Osteocyte (in vitro differentiated cells): ENCODE measurements at regions not wholly inside any gene's neighbourhood (a gene's known extent, or its start where the extent isn't known, plus 50 kb on each side); places are given as distances from the start of the nearest gene placed in this dataset.
"Not testable (repeated sequence)": the region's sequence is repeated elsewhere in the genome, so short reads cannot be mapped to it uniquely, and the experiment has no call there.

ENCODE experiments used
- DNase-seq: peaks from one replicate; pipeline ENCODE4 v3.0.0; 2021; ENCODE audit warnings: mixed read lengths; ENCODE audit not compliant: unreplicated experiment; ENCODE audit errors: extremely low spot score
- H3K27ac Mint-ChIP-seq: one replicate; pipeline ENCODE4 v1.8.0; 2021; ENCODE audit warnings: mild to moderate bottlenecking, mixed read lengths; ENCODE audit not compliant: unreplicated experiment
- H3K27me3 Mint-ChIP-seq: one replicate; pipeline ENCODE4 v1.8.0; 2021; ENCODE audit warnings: mixed read lengths; ENCODE audit not compliant: unreplicated experiment
- H3K36me3 Mint-ChIP-seq: one replicate; pipeline ENCODE4 v1.8.0; 2021; ENCODE audit warnings: mixed read lengths; ENCODE audit not compliant: unreplicated experiment
- H3K4me1 Mint-ChIP-seq: one replicate; pipeline ENCODE4 v1.8.0; 2021; ENCODE audit warnings: mixed read lengths; ENCODE audit not compliant: unreplicated experiment
- H3K4me3 Mint-ChIP-seq: one replicate; pipeline ENCODE4 v1.8.0; 2021; ENCODE audit warnings: mild to moderate bottlenecking, moderate library complexity, mixed read lengths; ENCODE audit not compliant: unreplicated experiment
- H3K9me3 Mint-ChIP-seq: one replicate; pipeline ENCODE4 v1.8.0; 2021; ENCODE audit warnings: mixed read lengths; ENCODE audit not compliant: unreplicated experiment
- CTCF ChIP-seq: fragments of 200-600 bp; sonication (generic); IDR thresholded peaks from 2 replicates; pipeline ENCODE4 v1.5.0; 2021; ENCODE audit warnings: antibody characterized with exemption, mild to moderate bottlenecking, moderate library complexity

- peaks cover 27% of the 10 kb centered on the region for H3K4me1 Mint-ChIP-seq
- no peaks in the 10 kb centered on the region for H3K36me3 Mint-ChIP-seq
These were observed 102.3 kb downstream of the NPIPB11 start for GRCh38 chr16:29304251-29304650.

GRCh38 chr16:29303520-29303919 lies 103.0 kb downstream of the NPIPB11 start:
- Mint-ChIP-seq H3K4me3 (no peak overlapping the region), H3K9me3 (no peaks in the 10 kb centered on the region), H3K36me3 (no peaks in the 10 kb centered on the region), H3K27me3 (peaks cover 4% of the 10 kb centered on the region), H3K4me1 (peaks cover 20% of the 10 kb centered on the region), H3K27ac (no peak overlapping the region)
- DNase-seq: no peak
- no peak for TF ChIP-seq CTCF

More at GRCh38 chr16:29304251-29304650, 102.3 kb downstream of the NPIPB11 start:
- Mint-ChIP-seq H3K27me3 (peaks cover 4% of the 10 kb centered on the region), H3K9me3 (no peaks in the 10 kb centered on the region), H3K27ac (no peak overlapping the region), H3K4me3 (no peak overlapping the region)
- TF ChIP-seq CTCF: no peak
- no peak for DNase-seq

GRCh38 chr16:29302976-29303375 lies 103.5 kb downstream of the NPIPB11 start:
- H3K27me3 Mint-ChIP-seq: peaks cover 4% of the 10 kb centered on the region
- no peak overlapping the region for H3K27ac Mint-ChIP-seq
- H3K4me1 Mint-ChIP-seq: peaks cover 15% of the 10 kb centered on the region
- TF ChIP-seq CTCF: no peak
- no peaks in the 10 kb centered on the region for H3K9me3 Mint-ChIP-seq
- H3K36me3 Mint-ChIP-seq: no peaks in the 10 kb centered on the region
- DNase-seq: no peak
- no peak overlapping the region for H3K4me3 Mint-ChIP-seq

GRCh38 chr16:29302433-29302832 lies 104.1 kb downstream of the NPIPB11 start:
- DNase-seq, H3K4me3 Mint-ChIP-seq, H3K9me3 Mint-ChIP-seq, H3K27me3 Mint-ChIP-seq, H3K27ac Mint-ChIP-seq, H3K4me1 Mint-ChIP-seq, H3K36me3 Mint-ChIP-seq: not testable (repeated sequence)

- not testable (repeated sequence) for H3K4me1 Mint-ChIP-seq, DNase-seq, H3K27me3 Mint-ChIP-seq, H3K36me3 Mint-ChIP-seq, H3K4me3 Mint-ChIP-seq, H3K27ac Mint-ChIP-seq, H3K9me3 Mint-ChIP-seq
These were observed 104.7 kb downstream of the NPIPB11 start for GRCh38 chr16:29301662-29302285.

- H3K4me1 Mint-ChIP-seq, H3K4me3 Mint-ChIP-seq, H3K27ac Mint-ChIP-seq, H3K9me3 Mint-ChIP-seq, H3K36me3 Mint-ChIP-seq, DNase-seq, H3K27me3 Mint-ChIP-seq: not testable (repeated sequence)
These were observed 105.7 kb downstream of the NPIPB11 start for GRCh38 chr16:29300541-29301535.

GRCh38 chr16:29300030-29300491 lies 106.5 kb downstream of the NPIPB11 start:
- DNase-seq, H3K9me3 Mint-ChIP-seq, H3K4me1 Mint-ChIP-seq, H3K4me3 Mint-ChIP-seq, H3K36me3 Mint-ChIP-seq, H3K27me3 Mint-ChIP-seq, H3K27ac Mint-ChIP-seq: not testable (repeated sequence)

- not testable (repeated sequence) for H3K9me3 Mint-ChIP-seq, DNase-seq, H3K4me3 Mint-ChIP-seq, H3K27ac Mint-ChIP-seq, H3K36me3 Mint-ChIP-seq, H3K4me1 Mint-ChIP-seq, H3K27me3 Mint-ChIP-seq
These were observed 107.5 kb downstream of the NPIPB11 start for GRCh38 chr16:29298997-29299396.

GRCh38 chr16:29298307-29298706 lies 108.2 kb downstream of the NPIPB11 start:
- DNase-seq, H3K27me3 Mint-ChIP-seq, H3K36me3 Mint-ChIP-seq, H3K27ac Mint-ChIP-seq, H3K9me3 Mint-ChIP-seq, H3K4me3 Mint-ChIP-seq, H3K4me1 Mint-ChIP-seq: not testable (repeated sequence)
